NB4 (cell line): ENCODE measurements at regions not wholly inside any gene's neighbourhood (a gene's known extent, or its start where the extent isn't known, plus 50 kb on each side); places are given as distances from the start of the nearest gene placed in this dataset.

Experiments used
- CTCF ChIP-seq: IDR thresholded peaks from one replicate; pipeline ENCODE4 v1.5.1; 2012; ENCODE audit warnings: low read depth, low read length
- POLR2A ChIP-seq: IDR thresholded peaks from 2 replicates; pipeline ENCODE4 v1.6.1; 2011; ENCODE audit warnings: mild to moderate bottlenecking; ENCODE audit not compliant: insufficient read length; ENCODE audit errors: extremely low read depth

DNA sequence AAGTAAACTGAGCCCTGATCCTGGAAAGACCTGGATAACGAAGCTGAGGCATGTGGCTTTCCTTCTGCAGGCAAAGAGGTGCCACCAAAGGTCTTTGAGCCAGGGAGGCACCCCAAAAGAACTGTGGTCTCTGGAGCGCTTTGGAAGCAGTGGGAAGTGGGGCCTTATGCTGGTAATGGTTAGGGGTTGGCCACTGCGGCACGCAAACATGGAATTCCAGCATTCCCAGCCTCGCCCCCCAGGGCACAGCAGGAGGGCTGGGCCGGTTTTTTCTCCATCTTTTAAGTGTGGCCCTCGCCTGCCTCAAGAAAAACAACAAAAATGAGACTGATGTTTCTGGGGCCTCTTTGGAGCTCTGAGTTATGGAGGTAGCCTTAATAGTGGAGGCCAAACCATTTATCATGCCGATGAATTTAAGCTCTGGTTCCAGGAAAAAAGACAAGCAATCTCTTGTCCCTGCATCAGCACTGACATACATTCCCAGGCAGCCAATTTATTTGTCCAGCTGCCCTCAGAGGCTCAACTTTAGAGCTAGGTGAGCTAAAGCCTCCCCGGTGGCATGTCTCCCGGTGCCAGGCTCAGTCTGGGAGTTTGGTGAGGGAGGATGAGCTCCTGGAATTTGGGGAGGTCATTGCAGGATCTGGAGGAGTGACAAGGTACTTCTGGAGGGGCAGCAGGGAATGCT, 109.0 kb downstream of the TLE3 start:
- TF ChIP-seq CTCF (no peak), POLR2A (no peak)
